PC-3 (cell line): ENCODE measurements at regions not wholly inside any gene's neighbourhood (a gene's known extent, or its start where the extent isn't known, plus 50 kb on each side); places are given as distances from the start of the nearest gene placed in this dataset.

ENCODE experiments used
- ATAC-seq: fragments of 200-7000 bp; cut with Tn5 transposase; 2 replicates; pipeline ENCODE4 v1.9.1; 2020; ENCODE audit warnings: mild to moderate bottlenecking, moderate library complexity
- BruUV-seq: library from RNA; stranded (reverse); fragments of 400-500 nt; replicated peaks from 2 replicates; lab custom pipeline; 2021; lab: Mats Ljungman, UMichigan
- CTCF ChIA-PET: fragments of 300-600 bp; sonication (Branson Sonifier 250); formaldehyde crosslinking; loops from one replicate; lab custom pipeline; 2022; ENCODE audit warnings: antibody characterized with exemption; lab: Charles Lee
- POLR2A ChIA-PET: fragments of 300-600 bp; sonication (Branson Sonifier 250); formaldehyde crosslinking; loops from one replicate; lab custom pipeline; 2022; ENCODE audit warnings: antibody characterized with exemption; ENCODE audit not compliant: unreplicated experiment; lab: Charles Lee
- DNase-seq: peaks from one replicate; pipeline ENCODE4 v3.0.0-alpha.2; 2015
- H2AFZ ChIP-seq: fragments of 300-600 bp; sonication (generic); 2 replicates; pipeline ENCODE4 v1.6.0; 2016; ENCODE audit warnings: antibody characterized with exemption, low read length
- H3F3A ChIP-seq: fragments of 300-600 bp; sonication (generic); one replicate; pipeline ENCODE4 v1.6.0; 2017; ENCODE audit warnings: antibody characterized with exemption, low read length, control low read depth, mild to moderate bottlenecking; ENCODE audit not compliant: unreplicated experiment
- H3K27ac ChIP-seq: fragments of 300-600 bp; sonication (generic); 2 replicates; pipeline ENCODE4 v1.5.1; 2016; ENCODE audit warnings: mild to moderate bottlenecking, low read length
- H3K27me3 ChIP-seq: fragments of 300-600 bp; sonication (generic); 2 replicates; pipeline ENCODE4 v1.6.1; 2016; ENCODE audit warnings: low read length, mixed read lengths
- H3K36me3 ChIP-seq: fragments of 300-600 bp; sonication (generic); 2 replicates; pipeline ENCODE4 v1.6.1; 2016; ENCODE audit warnings: low read depth, mixed run types, low read length, mixed read lengths
- H3K4me1 ChIP-seq: fragments of 300-600 bp; sonication (generic); 2 replicates; pipeline ENCODE4 v1.5.1; 2016; ENCODE audit warnings: low read length; ENCODE audit not compliant: insufficient read depth
- H3K4me2 ChIP-seq: fragments of 300-600 bp; sonication (generic); 2 replicates; pipeline ENCODE4 v1.6.0; 2016; ENCODE audit warnings: low read length
- H3K4me3 ChIP-seq: fragments of 300-600 bp; sonication (generic); 2 replicates; pipeline ENCODE4 v1.5.1; 2016; ENCODE audit warnings: mild to moderate bottlenecking, low read length, mixed read lengths
- H3K79me2 ChIP-seq: fragments of 300-600 bp; sonication (generic); 2 replicates; pipeline ENCODE4 v1.6.1; 2017; ENCODE audit warnings: low read length, mixed read lengths
- H3K9ac ChIP-seq: fragments of 300-600 bp; sonication (generic); 2 replicates; pipeline ENCODE4 v1.6.0; 2016; ENCODE audit warnings: mild to moderate bottlenecking, low read length
- H3K9me2 ChIP-seq: fragments of 300-600 bp; sonication (generic); replicated peaks from 2 replicates; pipeline ENCODE4 v1.6.1; 2016; ENCODE audit warnings: mixed run types, low read length, mixed read lengths
- H3K9me3 ChIP-seq: fragments of 300-600 bp; sonication (generic); 2 replicates; pipeline ENCODE4 v1.6.1; 2016; ENCODE audit warnings: low read length, mixed read lengths
- H4K20me1 ChIP-seq: fragments of 300-600 bp; sonication (generic); 2 replicates; pipeline ENCODE4 v1.6.1; 2016; ENCODE audit warnings: low read length, mixed read lengths
- CTCF ChIP-seq: fragments of 300-600 bp; sonication (generic); conservative IDR thresholded peaks from 2 replicates; pipeline ENCODE4 v1.5.1; 2017; ENCODE audit warnings: antibody characterized with exemption, low read depth, mild to moderate bottlenecking, low read length
- EZH2 ChIP-seq: fragments of 300-600 bp; sonication (generic); IDR thresholded peaks from one replicate; pipeline ENCODE4 v1.6.1; 2017; ENCODE audit warnings: antibody characterized with exemption, mild to moderate bottlenecking, low read length; ENCODE audit not compliant: unreplicated experiment
- EZH2phosphoT487 ChIP-seq: fragments of 300-600 bp; sonication (generic); IDR thresholded peaks from 2 replicates; pipeline ENCODE4 v1.6.1; 2018; ENCODE audit warnings: mild to moderate bottlenecking, antibody characterized with exemption, low read length, borderline replicate concordance
- intact Hi-C: fragments of 100-400 bp; cut with micrococcal nuclease; formaldehyde crosslinking; loops from 2 replicates; pipeline ENCODE4 v1.9.0; 2023

- H3K36me3 ChIP-seq, result no peaks in the 10 kb centered on the region
- BruUV-seq, result no TSS peak
- no peaks in the 10 kb centered on the region for H3K9me2 ChIP-seq
- no peaks in the 10 kb centered on the region for H3K79me2 ChIP-seq
- H4K20me1 ChIP-seq, result no peaks in the 10 kb centered on the region
- H3K4me1 ChIP-seq, result peaks cover 8% of the 10 kb centered on the region
- DNase-seq (no peak), ATAC-seq (no peak)
- H3K4me3 ChIP-seq, result no peak overlapping the region
- intact Hi-C loops, result no loop called here
- ChIA-PET POLR2A (no interaction called here), CTCF (no interaction called here)
- H3K27me3 ChIP-seq, result no peaks in the 10 kb centered on the region
- no peak overlapping the region for H2AFZ ChIP-seq
- H3F3A ChIP-seq, result no peaks in the 10 kb centered on the region
- H3K9me3 ChIP-seq, result no peaks in the 10 kb centered on the region
- no peak overlapping the region for H3K9ac ChIP-seq
- H3K27ac ChIP-seq, result no peak overlapping the region
- TF ChIP-seq CTCF (no peak), EZH2phosphoT487 (no peak), EZH2 (no peak)
- no peak overlapping the region for H3K4me2 ChIP-seq
Observed at GRCh38 chr6:101066481-101066880, 185.4 kb upstream of the ASCC3 start.

- peak; percentile 99 for ATAC-seq
- peak; percentile 78 for DNase-seq
- Histone ChIP-seq H3K9me3 (no peaks in the 10 kb centered on the region), H3K4me2 (0 out of 2 replicates have a peak overlapping the region, but pooled peaks have one; percentile 41), H3K4me3 (no peak overlapping the region), H2AFZ (no peak overlapping the region), H3F3A (no peaks in the 10 kb centered on the region), H3K79me2 (no peaks in the 10 kb centered on the region), H3K9me2 (no peaks in the 10 kb centered on the region), H3K36me3 (no peaks in the 10 kb centered on the region), H3K4me1 (peaks cover 8% of the 10 kb centered on the region), H3K27ac (peak overlapping the region; percentile 82), H4K20me1 (no peaks in the 10 kb centered on the region), H3K27me3 (no peaks in the 10 kb centered on the region), H3K9ac (no peak overlapping the region; the same call in 1 of the 2 replicates)
- BruUV-seq, result no TSS peak
- intact Hi-C loops, result loop anchor here (2.0 kb wide), 2 partner anchors 158 to 288 kb away; no protein-coding TSS in a partner anchor
- ChIA-PET POLR2A (no interaction called here), CTCF (no interaction called here)
- no peak for TF ChIP-seq EZH2phosphoT487
- TF ChIP-seq CTCF, result peak; percentile 43; the same call in 1 of the 2 replicates
Observed at GRCh38 chr6:101069191-101069795, 188.2 kb upstream of the ASCC3 start.

GRCh38 chr6:101070044-101070608, 189.0 kb upstream of the ASCC3 start:
- DNase-seq (no peak), ATAC-seq (no peak)
- Histone ChIP-seq H3K27ac (peak overlapping the region; percentile 82), H3K9me3 (no peaks in the 10 kb centered on the region), H2AFZ (no peak overlapping the region), H4K20me1 (no peaks in the 10 kb centered on the region), H3K4me3 (no peak overlapping the region), H3K9me2 (no peaks in the 10 kb centered on the region), H3K27me3 (no peaks in the 10 kb centered on the region), H3K9ac (no peak overlapping the region), H3K36me3 (no peaks in the 10 kb centered on the region), H3K79me2 (no peaks in the 10 kb centered on the region), H3K4me2 (no peak overlapping the region), H3K4me1 (peaks cover 8% of the 10 kb centered on the region), H3F3A (no peaks in the 10 kb centered on the region)
- intact Hi-C loops, result no loop called here
- BruUV-seq, result no TSS peak
- TF ChIP-seq EZH2 (no peak), EZH2phosphoT487 (no peak), CTCF (no peak)
- ChIA-PET POLR2A (no interaction called here), CTCF (no interaction called here)
